Muscle of arm (tissue), 1 donor: ENCODE measurements at regions not wholly inside any gene's neighbourhood (a gene's known extent, or its start where the extent isn't known, plus 50 kb on each side); places are given as distances from the start of the nearest gene placed in this dataset.
A peak's percentile ranks its signal among the peaks of the same experiment; 100 is the strongest.

Source experiments
- DNase-seq: peaks from one replicate; pipeline ENCODE4 v3.0.0-alpha.2; 2013

- DNase-seq = no peak
Measured at GRCh38 chr18:48488388-48488850, 50.4 kb upstream of the CTIF start.

GRCh38 chr18:48486754-48487153 is 52.1 kb upstream of the CTIF start:
- DNase-seq = no peak

- no peak for DNase-seq
Measured at GRCh38 chr18:48485828-48486405, 52.9 kb upstream of the CTIF start.

DNA sequence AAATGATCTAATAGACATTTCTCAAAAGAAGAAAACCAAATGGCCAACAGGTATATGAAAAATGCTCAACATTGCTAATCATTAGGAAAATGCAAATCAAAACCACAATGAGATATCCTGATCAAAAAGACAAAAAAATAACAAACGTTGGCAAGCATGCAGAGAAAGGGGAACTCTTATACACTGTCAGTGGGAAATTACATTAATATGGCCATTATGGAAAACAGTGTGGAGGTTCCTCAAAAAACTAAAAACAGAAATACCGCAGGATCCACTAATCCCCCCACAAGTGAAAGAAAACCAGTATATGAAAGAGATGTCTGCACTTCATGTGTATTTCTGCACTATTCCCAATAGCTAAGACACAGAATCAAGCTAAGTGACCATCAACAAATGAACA is 57.7 kb upstream of the CTIF start:
- no peak for DNase-seq

- DNase-seq = no peak
Measured at GRCh38 chr18:48479531-48479930, 59.3 kb upstream of the CTIF start.

GRCh38 chr18:48477348-48477747 is 61.5 kb upstream of the CTIF start:
- no peak for DNase-seq

DNA sequence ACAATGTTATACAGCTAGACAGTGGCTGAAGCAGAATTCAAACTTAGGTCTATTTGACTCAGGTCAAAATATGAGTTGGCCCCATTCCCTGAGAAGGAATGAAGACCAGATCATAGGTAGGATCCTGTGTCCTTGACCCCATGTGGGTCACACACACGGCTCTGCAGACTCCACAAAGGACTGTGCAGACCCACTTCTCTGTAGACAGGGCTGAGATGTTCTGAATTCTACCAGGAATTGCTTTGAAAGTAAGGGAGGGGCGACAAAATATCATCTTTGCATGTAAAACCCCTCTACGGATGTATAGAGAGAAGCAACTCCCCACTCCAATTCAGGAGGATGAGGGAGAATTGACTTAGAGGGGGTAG is 62.3 kb upstream of the CTIF start:
- DNase-seq = no peak

GRCh38 chr18:48475635-48476549 is 62.9 kb upstream of the CTIF start:
- DNase-seq = peak; percentile 69

- DNase-seq = no peak
Measured at GRCh38 chr18:48473816-48474215, 64.6 kb upstream of the ZBTB7C start.

- no peak for DNase-seq
Measured at GRCh38 chr18:48472610-48473009, 63.4 kb upstream of the ZBTB7C start.

GRCh38 chr18:48470484-48471180 is 61.4 kb upstream of the ZBTB7C start:
- no peak for DNase-seq

- DNase-seq = no peak
Measured at GRCh38 chr18:48468151-48468550, 59.0 kb upstream of the ZBTB7C start.

DNA sequence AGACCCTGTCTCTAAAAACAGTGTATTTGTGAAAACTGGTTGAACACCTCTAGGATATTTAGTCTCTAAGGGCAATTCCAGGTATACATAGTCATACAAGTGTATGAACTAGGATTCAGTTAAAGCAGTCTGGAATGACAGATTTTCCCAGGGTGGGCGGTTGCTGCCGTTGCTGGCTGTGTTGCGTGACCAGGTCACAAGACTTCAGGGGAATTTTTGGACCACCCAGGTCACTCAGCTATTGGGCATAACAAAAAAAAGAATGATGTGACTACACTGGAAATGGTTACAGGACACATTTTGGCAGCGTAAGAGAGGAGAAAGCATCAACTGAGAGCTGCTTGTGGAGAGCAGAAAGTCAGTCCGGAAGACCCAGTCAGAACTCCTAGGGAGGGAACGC is 58.0 kb upstream of the ZBTB7C start:
- no peak for DNase-seq

- no peak for DNase-seq
Measured at GRCh38 chr18:48462510-48462909, 53.3 kb upstream of the ZBTB7C start.

- no peak for DNase-seq
Measured at GRCh38 chr18:48460929-48461583, 51.9 kb upstream of the ZBTB7C start.

DNA sequence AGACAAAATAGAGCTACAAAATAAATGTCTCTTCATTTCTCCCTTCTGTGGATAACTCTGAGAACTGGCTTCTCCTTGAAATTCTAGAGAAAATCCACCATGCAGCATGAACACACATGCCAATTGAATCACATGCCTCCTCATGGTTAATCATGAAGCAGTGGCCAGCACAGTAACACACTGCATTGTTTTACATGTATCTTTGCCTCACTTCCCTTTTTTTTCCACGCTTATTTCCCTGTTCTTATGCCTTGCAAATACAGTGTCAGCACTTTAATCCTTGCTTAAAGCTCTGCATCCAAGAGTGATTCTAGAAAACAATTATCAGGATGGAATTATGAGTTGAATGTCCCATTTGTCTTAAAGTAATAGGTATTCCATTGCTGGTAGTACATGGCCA is 50.3 kb upstream of the ZBTB7C start:
- no peak for DNase-seq

DNA sequence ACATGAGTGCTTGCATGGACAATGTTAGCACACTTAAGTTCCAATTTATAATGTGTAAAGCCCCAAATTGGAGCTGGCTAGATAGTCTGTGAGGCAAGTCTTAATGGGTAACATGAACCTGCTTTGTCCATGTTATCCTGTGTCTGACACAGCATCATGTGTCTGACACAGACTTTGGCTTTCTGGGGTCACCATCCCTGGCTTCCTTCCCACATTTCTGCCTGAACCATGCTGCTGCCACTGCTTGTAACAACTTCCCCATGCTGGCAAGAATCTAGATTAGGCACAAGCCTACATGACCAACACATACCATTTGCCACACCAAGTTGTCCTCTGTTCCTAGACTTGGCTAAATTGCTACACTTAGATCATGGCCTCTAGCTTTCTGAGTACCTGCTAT is 49.8 kb upstream of the ZBTB7C start:
- DNase-seq = no peak
